MCF 10A (cell line): ENCODE measurements at regions not wholly inside any gene's neighbourhood (a gene's known extent, or its start where the extent isn't known, plus 50 kb on each side); places are given as distances from the start of the nearest gene placed in this dataset.
"Not testable (repeated sequence)": the region's sequence is repeated elsewhere in the genome, so short reads cannot be mapped to it uniquely, and the experiment has no call there.

ENCODE experiments used
- BruUV-seq: library from RNA; stranded (reverse); fragments of 400-500 nt; replicated peaks from 2 replicates; lab custom pipeline; 2021; lab: Mats Ljungman, UMichigan
- CTCF ChIA-PET: fragments of 300-600 bp; sonication (Branson Sonifier 250); formaldehyde crosslinking; extraction: SDS; loops from one replicate; lab custom pipeline; 2021; ENCODE audit warnings: antibody characterized with exemption, inconsistent platforms; lab: Yijun Ruan, JAX
- POLR2A ChIA-PET: fragments of 300-600, 350-650 bp; sonication (Branson Sonifier 250); formaldehyde crosslinking; extraction: SDS; loops from one replicate; lab custom pipeline; 2020; ENCODE audit warnings: antibody characterized with exemption, inconsistent platforms; lab: Yijun Ruan, JAX
- DNase-seq: peaks from one replicate; pipeline ENCODE4 v3.0.0-alpha.2; 2018; ENCODE audit not compliant: unreplicated experiment
- H3K27ac Mint-ChIP-seq: one replicate; pipeline ENCODE4 v1.8.0; 2022; ENCODE audit warnings: mild to moderate bottlenecking, low read depth, mixed read lengths; ENCODE audit not compliant: unreplicated experiment
- H3K27me3 Mint-ChIP-seq: one replicate; pipeline ENCODE4 v1.8.0; 2022; ENCODE audit warnings: mixed read lengths; ENCODE audit not compliant: insufficient read depth, unreplicated experiment
- H3K36me3 Mint-ChIP-seq: one replicate; pipeline ENCODE4 v1.8.0; 2022; ENCODE audit warnings: mild to moderate bottlenecking, moderate library complexity, mixed read lengths; ENCODE audit not compliant: insufficient read depth, unreplicated experiment
- H3K4me1 Mint-ChIP-seq: one replicate; pipeline ENCODE4 v1.8.0; 2022; ENCODE audit warnings: mixed read lengths; ENCODE audit not compliant: insufficient read depth, unreplicated experiment
- H3K4me3 Mint-ChIP-seq: one replicate; pipeline ENCODE4 v1.8.0; 2022; ENCODE audit warnings: mild to moderate bottlenecking, moderate library complexity, mixed read lengths; ENCODE audit not compliant: unreplicated experiment
- H3K9me3 Mint-ChIP-seq: one replicate; pipeline ENCODE4 v1.8.0; 2022; ENCODE audit warnings: mixed read lengths; ENCODE audit not compliant: unreplicated experiment
- intact Hi-C: fragments of 100-400 bp; cut with micrococcal nuclease; formaldehyde crosslinking; loops from 2 replicates; pipeline ENCODE4 v1.14.1; 2022
- TF ChIP-seq, protein P1 (sequence below): fragments of 200-600 bp; IDR thresholded peaks from one replicate; pipeline ENCODE4 v1.8.0; 2022; ENCODE audit warnings: antibody characterized with exemption, mild to moderate bottlenecking; ENCODE audit not compliant: unreplicated experiment

DNA sequence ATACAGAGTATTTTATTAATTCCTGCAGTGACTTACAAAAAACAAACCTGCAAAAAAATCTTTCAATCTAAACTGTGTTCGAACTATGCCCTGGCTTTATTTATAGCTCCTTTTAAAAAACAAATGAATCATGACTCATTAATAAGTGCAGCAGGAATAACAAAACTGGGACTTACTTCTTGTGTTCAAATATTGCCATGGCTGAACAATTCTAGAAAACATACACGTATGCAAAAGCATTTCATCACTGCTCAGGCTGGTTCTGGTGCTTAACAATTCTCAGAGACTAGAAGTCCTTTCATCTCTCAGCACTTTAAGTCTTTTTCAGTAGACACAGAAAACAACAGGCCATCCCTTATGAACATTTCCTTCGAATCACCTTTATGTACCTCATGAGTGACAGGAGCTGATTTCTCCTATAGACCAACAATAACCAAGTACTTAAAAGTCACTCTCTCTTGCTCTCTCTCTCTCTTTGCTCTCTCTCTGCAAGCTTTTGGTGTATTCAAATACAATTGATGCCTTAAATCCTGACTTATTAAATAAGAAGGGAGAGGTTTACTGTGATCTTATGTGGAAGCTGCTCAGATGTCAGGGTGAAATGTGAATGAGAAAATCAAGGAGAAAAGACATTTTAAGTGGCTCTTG, 268.8 kb downstream of the TTC8 start:
- POLR2A ChIA-PET: no interaction called here
- Mint-ChIP-seq H3K4me1 (no peaks in the 10 kb centered on the region), H3K27ac (peak overlapping the region; percentile 8), H3K36me3 (no peaks in the 10 kb centered on the region), H3K9me3 (no peaks in the 10 kb centered on the region), H3K27me3 (no peaks in the 10 kb centered on the region), H3K4me3 (no peak overlapping the region)
- CTCF ChIA-PET: no interaction called here
- intact Hi-C loops: no loop called here
- TF ChIP-seq, protein P1, sequence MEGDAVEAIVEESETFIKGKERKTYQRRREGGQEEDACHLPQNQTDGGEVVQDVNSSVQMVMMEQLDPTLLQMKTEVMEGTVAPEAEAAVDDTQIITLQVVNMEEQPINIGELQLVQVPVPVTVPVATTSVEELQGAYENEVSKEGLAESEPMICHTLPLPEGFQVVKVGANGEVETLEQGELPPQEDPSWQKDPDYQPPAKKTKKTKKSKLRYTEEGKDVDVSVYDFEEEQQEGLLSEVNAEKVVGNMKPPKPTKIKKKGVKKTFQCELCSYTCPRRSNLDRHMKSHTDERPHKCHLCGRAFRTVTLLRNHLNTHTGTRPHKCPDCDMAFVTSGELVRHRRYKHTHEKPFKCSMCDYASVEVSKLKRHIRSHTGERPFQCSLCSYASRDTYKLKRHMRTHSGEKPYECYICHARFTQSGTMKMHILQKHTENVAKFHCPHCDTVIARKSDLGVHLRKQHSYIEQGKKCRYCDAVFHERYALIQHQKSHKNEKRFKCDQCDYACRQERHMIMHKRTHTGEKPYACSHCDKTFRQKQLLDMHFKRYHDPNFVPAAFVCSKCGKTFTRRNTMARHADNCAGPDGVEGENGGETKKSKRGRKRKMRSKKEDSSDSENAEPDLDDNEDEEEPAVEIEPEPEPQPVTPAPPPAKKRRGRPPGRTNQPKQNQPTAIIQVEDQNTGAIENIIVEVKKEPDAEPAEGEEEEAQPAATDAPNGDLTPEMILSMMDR: no peak
- DNase-seq: no peak
- BruUV-seq: no TSS peak

DNA sequence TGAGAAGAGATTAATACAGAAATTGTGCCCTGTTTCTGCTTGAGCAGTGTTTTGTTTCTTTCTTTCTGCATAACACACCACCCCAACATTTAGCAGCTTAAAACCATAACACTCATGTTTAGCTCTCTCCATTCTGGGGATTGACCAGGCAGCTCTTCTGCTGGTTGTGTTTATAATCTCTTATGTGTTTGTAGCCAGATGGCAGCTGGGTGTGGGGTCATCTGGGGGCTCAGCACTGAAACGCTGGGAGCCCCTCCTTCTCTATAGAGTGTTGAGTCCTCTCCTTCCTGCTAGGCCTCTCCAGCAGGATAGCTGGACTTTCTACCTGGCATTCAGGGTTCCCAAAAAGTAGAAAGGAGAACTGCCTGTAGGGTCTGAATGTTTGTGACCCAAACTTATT, 270.6 kb downstream of the TTC8 start:
- Mint-ChIP-seq H3K27me3 (no peaks in the 10 kb centered on the region), H3K4me1 (no peaks in the 10 kb centered on the region), H3K36me3 (no peaks in the 10 kb centered on the region), H3K9me3 (peaks cover 1% of the 10 kb centered on the region), H3K27ac (no peak overlapping the region), H3K4me3 (no peak overlapping the region)
- TF ChIP-seq, protein P1: no peak
- ChIA-PET CTCF (no interaction called here), POLR2A (no interaction called here)
- no peak for DNase-seq
- BruUV-seq: no TSS peak
- intact Hi-C loops: no loop called here

DNA sequence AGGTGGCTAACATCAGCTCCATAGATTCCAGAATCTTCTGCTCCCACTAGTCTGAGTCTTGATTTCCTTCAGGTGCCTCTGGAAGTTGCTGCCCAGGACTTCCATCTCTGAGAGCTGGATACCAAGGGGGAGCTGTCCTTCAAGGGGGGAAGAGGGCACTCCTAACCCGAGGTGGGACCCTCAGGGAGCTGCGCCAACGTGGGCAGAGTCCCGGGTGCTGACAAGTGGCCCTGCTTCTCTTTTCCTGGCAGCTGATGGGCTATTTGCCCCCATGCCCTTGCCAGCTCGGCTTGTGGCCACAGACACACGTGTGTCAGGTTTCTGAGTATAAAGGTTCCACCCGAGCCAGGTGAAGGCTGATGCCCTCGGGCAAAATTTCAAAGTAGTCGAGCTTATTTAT, 272.5 kb downstream of the TTC8 start:
- CTCF ChIA-PET: no interaction called here
- peaks cover 9% of the 10 kb centered on the region for H3K9me3 Mint-ChIP-seq
- peaks cover under 1% of the 10 kb centered on the region for H3K27me3 Mint-ChIP-seq
- intact Hi-C loops: no loop called here
- no TSS peak for BruUV-seq
- TF ChIP-seq, protein P1: no peak
- POLR2A ChIA-PET: no interaction called here
- DNase-seq: no peak
- no peak overlapping the region for H3K27ac Mint-ChIP-seq
- no peak overlapping the region for H3K4me3 Mint-ChIP-seq
- no peaks in the 10 kb centered on the region for H3K4me1 Mint-ChIP-seq
- no peaks in the 10 kb centered on the region for H3K36me3 Mint-ChIP-seq

DNA sequence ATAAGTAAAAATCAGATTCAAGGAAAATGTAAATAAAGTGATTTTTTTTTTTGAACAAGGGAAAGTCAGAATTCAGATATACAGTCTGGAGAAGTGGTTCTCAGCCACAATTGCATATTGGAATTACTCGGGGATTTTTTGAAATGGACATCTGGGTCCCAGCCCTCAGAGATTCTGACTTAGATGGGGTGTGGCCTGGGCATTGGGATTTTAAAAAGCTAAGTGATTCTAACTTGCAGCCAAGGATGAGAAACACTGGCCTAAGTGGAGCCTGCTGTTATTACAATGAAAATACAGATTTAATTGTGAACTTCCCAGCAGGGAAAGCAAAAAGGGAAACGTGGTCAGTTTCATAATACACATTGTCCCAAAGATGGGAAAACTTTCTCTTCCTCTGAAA, 273.8 kb downstream of the TTC8 start:
- BruUV-seq: no TSS peak
- Mint-ChIP-seq H3K4me3 (no peak overlapping the region), H3K27ac (no peak overlapping the region), H3K4me1 (no peaks in the 10 kb centered on the region), H3K36me3 (no peaks in the 10 kb centered on the region), H3K9me3 (peaks cover 11% of the 10 kb centered on the region), H3K27me3 (peaks cover 13% of the 10 kb centered on the region)
- DNase-seq: no peak
- ChIA-PET CTCF (no interaction called here), POLR2A (interaction anchor here (0.7 kb wide), 1 partner anchor 159 kb away, joined by 3 read pairs; no protein-coding TSS in a partner anchor)
- intact Hi-C loops: no loop called here
- TF ChIP-seq, protein P1: no peak

DNA sequence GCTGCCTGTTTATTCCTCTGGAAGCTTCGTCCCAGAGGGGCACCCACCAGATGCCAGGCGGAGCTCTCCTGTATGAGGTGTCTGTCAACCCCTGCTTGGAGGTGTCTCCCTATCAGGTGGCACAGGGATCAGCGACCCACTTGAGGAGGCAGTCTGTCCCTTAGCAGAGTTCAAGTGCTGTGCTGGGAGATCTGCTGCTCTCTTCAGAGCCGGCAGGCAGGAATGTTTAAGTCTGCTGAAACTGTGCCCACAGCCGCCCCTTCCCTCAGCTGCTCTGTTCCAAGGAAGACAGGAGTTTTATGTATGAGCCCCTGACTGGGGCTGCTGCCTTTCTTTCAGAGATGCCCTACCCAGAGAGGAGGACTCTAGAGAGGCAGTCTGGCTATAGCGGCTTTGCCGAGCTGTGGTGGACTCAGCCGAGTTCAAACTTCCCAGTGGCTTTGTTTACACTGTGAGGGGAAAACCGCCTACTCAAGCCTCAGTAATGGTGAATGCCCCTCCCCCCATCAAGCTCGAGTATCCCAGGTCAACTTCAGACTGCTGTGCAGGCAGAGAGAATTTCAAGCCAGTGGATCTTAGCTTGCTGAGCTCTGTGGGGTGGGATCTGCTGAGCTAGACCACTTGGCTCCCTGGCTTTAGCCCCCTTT, 279.8 kb downstream of the TTC8 start:
- intact Hi-C loops, H3K36me3 Mint-ChIP-seq, H3K27ac Mint-ChIP-seq, DNase-seq, H3K4me3 Mint-ChIP-seq, POLR2A ChIA-PET, H3K4me1 Mint-ChIP-seq, BruUV-seq: not testable (repeated sequence)
- Mint-ChIP-seq H3K27me3 (peaks cover 22% of the 10 kb centered on the region), H3K9me3 (peaks cover 16% of the 10 kb centered on the region)
- CTCF ChIA-PET: interaction anchor here (0.6 kb wide), 1 partner anchor 10 kb away, joined by 3 read pairs; no protein-coding TSS in a partner anchor

DNA sequence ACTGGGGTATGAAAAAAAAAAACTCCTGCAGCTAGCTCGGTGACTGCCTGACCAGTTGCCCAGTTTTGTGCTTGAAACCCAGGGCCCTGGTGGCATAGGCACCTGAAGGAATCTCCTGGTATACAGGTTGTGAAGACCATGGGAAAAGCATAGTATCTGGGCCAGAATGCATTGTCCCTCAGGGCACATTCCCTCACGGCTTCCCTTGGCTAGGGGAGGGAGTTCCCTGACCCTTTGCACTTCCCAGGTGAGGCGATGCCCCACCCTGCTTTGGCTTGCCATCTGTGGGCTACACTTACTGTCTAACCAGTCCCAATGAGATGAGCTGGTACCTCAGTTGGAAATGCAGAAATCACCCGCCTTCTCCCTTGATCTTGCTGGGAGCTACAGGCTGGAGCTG, 280.4 kb downstream of the TTC8 start:
- intact Hi-C loops, DNase-seq, CTCF ChIA-PET, H3K4me3 Mint-ChIP-seq, H3K36me3 Mint-ChIP-seq, H3K4me1 Mint-ChIP-seq, BruUV-seq, H3K27ac Mint-ChIP-seq, POLR2A ChIA-PET: not testable (repeated sequence)
- H3K9me3 Mint-ChIP-seq: peaks cover 16% of the 10 kb centered on the region
- H3K27me3 Mint-ChIP-seq: peaks cover 22% of the 10 kb centered on the region
